SK-N-SH (cell line): ENCODE measurements at regions not wholly inside any gene's neighbourhood (a gene's known extent, or its start where the extent isn't known, plus 50 kb on each side); places are given as distances from the start of the nearest gene placed in this dataset.
"Not testable (repeated sequence)": the region's sequence is repeated elsewhere in the genome, so short reads cannot be mapped to it uniquely, and the experiment has no call there.

Experiments used
- CTCF ChIA-PET: fragments of 300-600, 350-600 bp; formaldehyde crosslinking; extraction: SDS; loops from one replicate; lab custom pipeline; 2021; lab: Yijun Ruan, JAX
- POLR2A ChIA-PET: fragments of 350-600 bp; sonication (Branson Sonifier 250); formaldehyde crosslinking; extraction: SDS; loops from one replicate; lab custom pipeline; 2020; ENCODE audit warnings: antibody characterized with exemption, inconsistent platforms; lab: Yijun Ruan, JAX
- DNase-seq: peaks from one replicate; pipeline ENCODE4 v3.0.0; 2012
- H2AFZ ChIP-seq: fragments of 200-600 bp; sonication (generic); 2 replicates; pipeline ENCODE4 v1.8.1; 2016; ENCODE audit warnings: antibody characterized with exemption, mild to moderate bottlenecking, low read depth
- H3F3A ChIP-seq: fragments of 200-600 bp; sonication (generic); replicated peaks from 2 replicates; pipeline ENCODE3; 2016; ENCODE audit warnings: antibody characterized with exemption, mild to moderate bottlenecking; ENCODE audit not compliant: insufficient read depth
- H3K27ac ChIP-seq, 2 experiments: fragments of 200-500 bp in 1 of 2; fragments of 200-600 bp in 1 of 2; sonication (Bioruptor generic) in 1 of 2; sonication (generic), shearing (Covaris generic) in 1 of 2; 2 replicates each; pipeline versions ENCODE4 v1.5.1 to v1.6.1; 2014 to 2016; ENCODE audit warnings: low read depth in 2 of 2, inconsistent platforms in 1 of 2, low read length in 1 of 2, mild to moderate bottlenecking in 1 of 2, mixed read lengths in 1 of 2
- H3K27me3 ChIP-seq: fragments of 200-600 bp; sonication (generic), shearing (Covaris generic); 2 replicates; pipeline ENCODE4 v1.6.1; 2016; ENCODE audit warnings: mixed run types; ENCODE audit not compliant: insufficient read depth
- H3K36me3 ChIP-seq, 2 experiments: fragments of 200-500 bp in 1 of 2; fragments of 200-600 bp in 1 of 2; sonication (Bioruptor generic) in 1 of 2; sonication (generic) in 1 of 2; replicated peaks in 1 of 2; 2 replicates each; pipeline versions ENCODE3 to v1.5.1; 2014 to 2016; ENCODE audit warnings: low read length in 1 of 2, mild to moderate bottlenecking in 1 of 2; ENCODE audit not compliant: insufficient read depth in 2 of 2, control insufficient read depth in 1 of 2
- H3K4me1 ChIP-seq, 2 experiments: fragments of 200-500 bp in 1 of 2; fragments of 200-600 bp in 1 of 2; sonication (Bioruptor generic) in 1 of 2; sonication (generic), shearing (Covaris generic) in 1 of 2; 2 replicates each; pipeline versions ENCODE4 v1.5.1 to v1.6.1; 2014 to 2016; ENCODE audit warnings: low read depth in 1 of 2, low read length in 1 of 2, mixed run types in 1 of 2; ENCODE audit not compliant: insufficient read depth in 2 of 2, control insufficient read depth in 1 of 2
- H3K4me2 ChIP-seq: fragments of 200-600 bp; sonication (generic), shearing (Covaris generic); 2 replicates; pipeline ENCODE4 v1.6.1; 2017; ENCODE audit warnings: mixed run types
- H3K4me3 ChIP-seq, 2 experiments: fragments of 200-500 bp in 1 of 2; fragments of 200-600 bp in 1 of 2; sonication (Bioruptor generic) in 1 of 2; sonication (generic), shearing (Covaris generic) in 1 of 2; 2 replicates each; pipeline versions ENCODE4 v1.5.1 to v1.8.1; 2014 to 2016; ENCODE audit warnings: low read depth in 2 of 2, inconsistent platforms in 1 of 2, low read length in 1 of 2, mild to moderate bottlenecking in 1 of 2, mixed read lengths in 1 of 2, moderate library complexity in 1 of 2
- H3K79me2 ChIP-seq: fragments of 200-600 bp; sonication (generic); 2 replicates; pipeline ENCODE4 v1.8.1; 2017; ENCODE audit warnings: mild to moderate bottlenecking; ENCODE audit not compliant: insufficient read depth
- H3K9ac ChIP-seq: fragments of 200-600 bp; sonication (generic); 2 replicates; pipeline ENCODE4 v1.6.1; 2017; ENCODE audit warnings: mixed run types
- H3K9me2 ChIP-seq: fragments of 200-600 bp; sonication (generic); 2 replicates; pipeline ENCODE4 v1.6.1; 2017; ENCODE audit warnings: mixed run types
- H3K9me3 ChIP-seq: fragments of 200-600 bp; sonication (generic); 2 replicates; pipeline ENCODE4 v1.6.1; 2017; ENCODE audit warnings: mixed run types, mild to moderate bottlenecking, moderate library complexity
- H4K20me1 ChIP-seq: fragments of 200-600 bp; sonication (generic); 2 replicates; pipeline ENCODE4 v1.6.1; 2017; ENCODE audit warnings: mild to moderate bottlenecking, mixed run types; ENCODE audit not compliant: insufficient read depth
- CTCF ChIP-seq: fragments of 200-600 bp; sonication (generic); IDR thresholded peaks from 2 replicates; pipeline ENCODE4 v1.6.1; 2017; ENCODE audit warnings: antibody characterized with exemption, mild to moderate bottlenecking, moderate library complexity
- ELF1 ChIP-seq: IDR thresholded peaks from 2 replicates; pipeline ENCODE4 v1.4.0; 2012
- EP300 ChIP-seq, 2 experiments: IDR thresholded peaks; 2 replicates each; pipeline versions ENCODE4 v1.4.0 to v1.6.1; 2012; ENCODE audit warnings: borderline replicate concordance in 1 of 2, low read depth in 1 of 2, low read length in 1 of 2
- EZH2phosphoT487 ChIP-seq: fragments of 200-600 bp; sonication (generic); IDR thresholded peaks from 2 replicates; pipeline ENCODE4 v1.6.1; 2017; ENCODE audit warnings: low read depth, mixed run types, mild to moderate bottlenecking, antibody characterized with exemption, moderate library complexity, borderline replicate concordance
- FOSL2 ChIP-seq: IDR thresholded peaks from 2 replicates; pipeline ENCODE4 v1.4.0; 2012; ENCODE audit warnings: low read depth, mild to moderate bottlenecking, moderate library complexity, borderline replicate concordance
- GABPA ChIP-seq: IDR thresholded peaks from 2 replicates; pipeline ENCODE4 v1.4.0; 2012; ENCODE audit warnings: low read depth, mild to moderate bottlenecking
- IRF3 ChIP-seq: fragments of 150-350 bp; IDR thresholded peaks from 2 replicates; pipeline ENCODE4 v1.6.1; 2016; ENCODE audit warnings: mild to moderate bottlenecking, low read depth, low read length
- JUND ChIP-seq: IDR thresholded peaks from 2 replicates; pipeline ENCODE4 v1.4.0; 2012
- NFIC ChIP-seq: IDR thresholded peaks from 2 replicates; pipeline ENCODE4 v1.4.0; 2012; ENCODE audit warnings: borderline replicate concordance
- NRF1 ChIP-seq: IDR thresholded peaks from 2 replicates; pipeline ENCODE4 v1.6.1; 2012; ENCODE audit warnings: low read depth, mild to moderate bottlenecking, low read length
- PBX3 ChIP-seq: IDR thresholded peaks from 2 replicates; pipeline ENCODE4; 2012
- RCOR1 ChIP-seq: fragments of 150-350 bp; IDR thresholded peaks from 2 replicates; pipeline ENCODE4 v1.6.1; 2017; ENCODE audit warnings: antibody characterized with exemption, low read length
- REST ChIP-seq: IDR thresholded peaks from 2 replicates; pipeline ENCODE4 v1.6.1; 2012; ENCODE audit warnings: mild to moderate bottlenecking, low read depth, low read length, moderate library complexity
- RFX5 ChIP-seq: IDR thresholded peaks from 2 replicates; pipeline ENCODE4 v1.6.1; 2012; ENCODE audit warnings: mild to moderate bottlenecking, improper control_type of control experiment, low read length
- SIN3A ChIP-seq: IDR thresholded peaks from 2 replicates; pipeline ENCODE4 v1.6.1; 2012; ENCODE audit warnings: low read depth, mild to moderate bottlenecking, low read length, moderate library complexity, borderline replicate concordance
- TAF1 ChIP-seq: IDR thresholded peaks from 2 replicates; pipeline ENCODE4 v1.6.1; 2012; ENCODE audit warnings: low read depth, mild to moderate bottlenecking, low read length, moderate library complexity, borderline replicate concordance
- TEAD4 ChIP-seq: IDR thresholded peaks from 2 replicates; pipeline ENCODE4 v1.4.0; 2012; ENCODE audit warnings: mild to moderate bottlenecking, borderline replicate concordance; ENCODE audit not compliant: insufficient read depth
- ZBTB33 ChIP-seq: IDR thresholded peaks from 2 replicates; pipeline ENCODE4 v1.4.0; 2012; ENCODE audit warnings: low read depth, borderline replicate concordance
- WGBS: methylation state at CpG from one replicate; pipeline ENCODE4 v1.1.6; 2017; ENCODE audit warnings: low lambda C conversion rate; 5-methylcytosine and 5-hydroxymethylcytosine counted together

GRCh38 chr14:90467501-90467900 lies 70.7 kb downstream of the CALM1 start:
- no peaks in the 10 kb centered on the region for H3K36me3 ChIP-seq
- H3K4me3 ChIP-seq = no peak overlapping the region
- no peak overlapping the region for H3K9ac ChIP-seq
- 48% methylated on average over 4 of the region's 4 CpGs for WGBS
- H3K9me3 ChIP-seq = no peaks in the 10 kb centered on the region
- no peak overlapping the region for H3K27ac ChIP-seq
- no peak overlapping the region for H3K4me2 ChIP-seq
- no peaks in the 10 kb centered on the region for H3K4me1 ChIP-seq
- peaks cover 5% of the 10 kb centered on the region; the same call in 1 of the 2 replicates for H3K27me3 ChIP-seq
- no peaks in the 10 kb centered on the region for H3K79me2 ChIP-seq
- DNase-seq = no peak
- no peaks in the 10 kb centered on the region for H3K9me2 ChIP-seq
- H2AFZ ChIP-seq = no peak overlapping the region
- no peaks in the 10 kb centered on the region for H4K20me1 ChIP-seq
- POLR2A ChIA-PET = no interaction called here
- CTCF ChIA-PET = interaction anchor here (0.8 kb wide), 1 partner anchor 230 kb away, joined by 3 read pairs; no protein-coding TSS in a partner anchor
- no peaks in the 10 kb centered on the region for H3F3A ChIP-seq
- TF ChIP-seq IRF3 = no peak
- no peak for TF ChIP-seq ZBTB33
- TF ChIP-seq JUND = no peak
- TF ChIP-seq TEAD4 = no peak
- TF ChIP-seq NFIC = no peak
- no peak for TF ChIP-seq NRF1
- no peak for TF ChIP-seq EZH2phosphoT487
- TF ChIP-seq FOSL2 = no peak
- TF ChIP-seq PBX3 = no peak
- TF ChIP-seq GABPA = no peak
- no peak for TF ChIP-seq RFX5
- no peak for TF ChIP-seq REST
- no peak for TF ChIP-seq ELF1
- no peak for TF ChIP-seq SIN3A
- no peak for TF ChIP-seq RCOR1
- TF ChIP-seq CTCF = no peak
- TF ChIP-seq TAF1 = no peak
- TF ChIP-seq EP300 (IDR thresholded peaks at IDR 0.05; ENCODE audit: borderline replicate concordance in 1 of 2, low read depth in 1 of 2, low read length in 1 of 2) = no peak

- H3K9ac ChIP-seq, POLR2A ChIA-PET, H3K9me3 ChIP-seq, H3K9me2 ChIP-seq, H3K36me3 ChIP-seq, DNase-seq, H3K79me2 ChIP-seq, H3K4me1 ChIP-seq, H3K27ac ChIP-seq, H3K27me3 ChIP-seq, H3K4me3 ChIP-seq, CTCF ChIA-PET, H2AFZ ChIP-seq, H3K4me2 ChIP-seq, H3F3A ChIP-seq, H4K20me1 ChIP-seq: not testable (repeated sequence)
- 72% methylated on average over 2 of the region's 2 CpGs for WGBS
Observed at GRCh38 chr14:90469416-90469815, 72.6 kb downstream of the CALM1 start.
